ENCODE measurements at regions not wholly inside any gene's neighbourhood (a gene's known extent, or its start where the extent isn't known, plus 50 kb on each side); places are given as distances from the start of the nearest gene placed in this dataset.

GRCh38 chr2:57563015-57563414 is 483.6 kb upstream of the VRK2 start:
- no peak for DNase-seq (ENCODE audit: low read depth, low spot score)

- DNase-seq (ENCODE audit: low read depth, low spot score) = no peak
Measured at GRCh38 chr2:57567245-57567644, 479.4 kb upstream of the VRK2 start.

GRCh38 chr2:57569396-57569795 is 477.2 kb upstream of the VRK2 start:
- no peak for DNase-seq (ENCODE audit: low read depth, low spot score)

- no peak for DNase-seq (ENCODE audit: low read depth, low spot score)
Measured at GRCh38 chr2:57570961-57571360, 475.6 kb upstream of the VRK2 start.

GRCh38 chr2:57575700-57576268 is 470.8 kb upstream of the VRK2 start:
- DNase-seq (ENCODE audit: low read depth, low spot score) = no peak

GRCh38 chr2:57576983-57577382 is 469.6 kb upstream of the VRK2 start:
- DNase-seq (ENCODE audit: low read depth, low spot score) = no peak

GRCh38 chr2:57597940-57598339 is 448.7 kb upstream of the VRK2 start:
- no peak for DNase-seq (ENCODE audit: low read depth, low spot score)

- no peak for DNase-seq (ENCODE audit: low read depth, low spot score)
Measured at GRCh38 chr2:57598551-57598950, 448.1 kb upstream of the VRK2 start.

GRCh38 chr2:57602733-57603132 is 443.9 kb upstream of the VRK2 start:
- DNase-seq (ENCODE audit: low read depth, low spot score) = no peak

GRCh38 chr2:57614988-57615387 is 431.6 kb upstream of the VRK2 start:
- no peak for DNase-seq (ENCODE audit: low read depth, low spot score)

GRCh38 chr2:57615855-57616556 is 430.6 kb upstream of the VRK2 start:
- DNase-seq (ENCODE audit: low read depth, low spot score) = no peak

- no peak for DNase-seq (ENCODE audit: low read depth, low spot score)
Measured at GRCh38 chr2:57617318-57617717, 429.3 kb upstream of the VRK2 start.

GRCh38 chr2:57621122-57621663 is 425.4 kb upstream of the VRK2 start:
- DNase-seq (ENCODE audit: low read depth, low spot score) = no peak

GRCh38 chr2:57622009-57622408 is 424.6 kb upstream of the VRK2 start:
- no peak for DNase-seq (ENCODE audit: low read depth, low spot score)

GRCh38 chr2:57656198-57656597 is 390.4 kb upstream of the VRK2 start:
- no peak for DNase-seq (ENCODE audit: low read depth, low spot score)

- DNase-seq (ENCODE audit: low read depth, low spot score) = no peak
Measured at GRCh38 chr2:57669570-57669969, 377.0 kb upstream of the VRK2 start.

GRCh38 chr2:57674025-57674424 is 372.6 kb upstream of the VRK2 start:
- no peak for DNase-seq (ENCODE audit: low read depth, low spot score)

- no peak for DNase-seq (ENCODE audit: low read depth, low spot score)
Measured at GRCh38 chr2:57674743-57675142, 371.9 kb upstream of the VRK2 start.

- no peak for DNase-seq (ENCODE audit: low read depth, low spot score)
Measured at GRCh38 chr2:57677296-57677695, 369.3 kb upstream of the VRK2 start.

- DNase-seq (ENCODE audit: low read depth, low spot score) = no peak
Measured at GRCh38 chr2:57681650-57682049, 365.0 kb upstream of the VRK2 start.

GRCh38 chr2:57685032-57685431 is 361.6 kb upstream of the VRK2 start:
- DNase-seq (ENCODE audit: low read depth, low spot score) = no peak

GRCh38 chr2:57692395-57692794 is 354.2 kb upstream of the VRK2 start:
- DNase-seq (ENCODE audit: low read depth, low spot score) = no peak

GRCh38 chr2:57693177-57693576 is 353.4 kb upstream of the VRK2 start:
- DNase-seq (ENCODE audit: low read depth, low spot score) = no peak

Measured in brain pericyte (primary cell).